HCT116 (cell line): ENCODE measurements at regions not wholly inside any gene's neighbourhood (a gene's known extent, or its start where the extent isn't known, plus 50 kb on each side); places are given as distances from the start of the nearest gene placed in this dataset.

Experiments used
- ATAC-seq: fragments of 200-7000 bp; cut with Tn5 transposase; 2 replicates; pipeline ENCODE4 v1.9.1; 2020; ENCODE audit warnings: mild to moderate bottlenecking, moderate library complexity
- BruUV-seq: library from RNA; stranded (reverse); fragments of 400-500 nt; replicated peaks from 2 replicates; lab custom pipeline; 2021; lab: Mats Ljungman, UMichigan
- CTCF ChIA-PET: fragments of 300-600 bp; sonication (Branson Sonifier 250); formaldehyde crosslinking; loops from one replicate; lab custom pipeline; 2021; ENCODE audit warnings: antibody characterized with exemption; lab: Charles Lee
- POLR2A ChIA-PET: fragments of 300-600, 350-600 bp; sonication (Branson Sonifier 250); formaldehyde crosslinking; loops from one replicate; lab custom pipeline; 2021; ENCODE audit warnings: antibody characterized with exemption; lab: Charles Lee
- RAD21 ChIA-PET, 2 experiments: fragments of 300-600 bp; sonication (Branson Sonifier 250); formaldehyde crosslinking; loops; one replicate each; lab custom pipeline; 2023; ENCODE audit warnings: low total read pairs in 2 of 2; ENCODE audit not compliant: uncharacterized antibody in 2 of 2, unreplicated experiment in 2 of 2, low non-redundant PET in 1 of 2; lab: Charles Lee
- DNase-seq: peaks from one replicate; pipeline ENCODE4 v3.0.0-alpha.2; 2010; ENCODE audit warnings: low read depth, low spot score
- H2AFZ ChIP-seq: fragments of 200-600 bp; shearing (Covaris generic), sonication (generic); 2 replicates; pipeline ENCODE4 v1.6.1; 2017; ENCODE audit warnings: low read depth, mixed run types, mixed read lengths, antibody characterized with exemption, low read length; ENCODE audit not compliant: poor library complexity, severe bottlenecking
- H3K27ac ChIP-seq: 2 replicates; pipeline ENCODE4 v1.5.1; 2012; ENCODE audit warnings: low read depth, low read length
- H3K27me3 ChIP-seq: fragments of 200-600 bp; sonication (generic); 2 replicates; pipeline ENCODE4 v1.6.1; 2016; ENCODE audit warnings: mixed run types, low read length, mixed read lengths; ENCODE audit not compliant: insufficient read depth
- H3K36me3 ChIP-seq, 2 experiments: fragments of 200-500 bp in 1 of 2; fragments of 200-600 bp in 1 of 2; sonication (Bioruptor generic) in 1 of 2; sonication (generic) in 1 of 2; 2 replicates each; pipeline versions ENCODE4 v1.5.1 to v1.6.1; 2014 to 2016; ENCODE audit warnings: low read length in 2 of 2, inconsistent platforms in 1 of 2, mixed read lengths in 1 of 2, mixed run types in 1 of 2; ENCODE audit not compliant: insufficient read depth in 2 of 2, control insufficient read depth in 1 of 2
- H3K4me1 ChIP-seq, 2 experiments: fragments of 200-600 bp in 1 of 2; sonication (generic) in 1 of 2; 2 replicates each; pipeline versions ENCODE4 v1.5.1 to v1.6.1; 2012 to 2017; ENCODE audit warnings: low read length in 2 of 2, inconsistent platforms in 1 of 2, mild to moderate bottlenecking in 1 of 2, mixed read lengths in 1 of 2, mixed run types in 1 of 2, moderate library complexity in 1 of 2; ENCODE audit not compliant: insufficient read depth in 2 of 2, control insufficient read depth in 1 of 2
- H3K4me2 ChIP-seq: fragments of 200-600 bp; sonication (generic); 2 replicates; pipeline ENCODE4 v1.6.1; 2017; ENCODE audit warnings: mixed run types, low read length, mixed read lengths
- H3K4me3 ChIP-seq, 2 experiments: fragments of 200-600 bp in 1 of 2; sonication (generic) in 1 of 2; replicated peaks in 1 of 2; 2 replicates each; pipeline ENCODE4 v1.5.1; 2011 to 2016; ENCODE audit warnings: low read length in 2 of 2, control low read depth in 1 of 2, low read depth in 1 of 2, mild to moderate bottlenecking in 1 of 2, mixed read lengths in 1 of 2, mixed run types in 1 of 2
- H3K79me2 ChIP-seq: fragments of 200-600 bp; sonication (generic); 2 replicates; pipeline ENCODE4 v1.6.1; 2017; ENCODE audit warnings: mild to moderate bottlenecking, mixed run types, low read length, moderate library complexity, mixed read lengths; ENCODE audit not compliant: insufficient read depth
- H3K9ac ChIP-seq: fragments of 200-600 bp; sonication (generic); 2 replicates; pipeline ENCODE4 v1.6.1; 2016; ENCODE audit warnings: low read length, mixed read lengths
- H3K9me2 ChIP-seq: fragments of 200-600 bp; sonication (generic), shearing (Covaris generic); 2 replicates; pipeline ENCODE4 v1.6.1; 2017; ENCODE audit warnings: mixed run types, mild to moderate bottlenecking, moderate library complexity; ENCODE audit not compliant: insufficient read depth
- H3K9me3 ChIP-seq, 2 experiments: fragments of 200-500 bp in 1 of 2; fragments of 200-600 bp in 1 of 2; sonication (Bioruptor generic) in 1 of 2; sonication (generic) in 1 of 2; 2 replicates each; pipeline ENCODE4 v1.6.1; 2014 to 2017; ENCODE audit warnings: low read length in 2 of 2, mixed read lengths in 2 of 2, inconsistent platforms in 1 of 2, low read depth in 1 of 2, mild to moderate bottlenecking in 1 of 2, mixed run types in 1 of 2, moderate library complexity in 1 of 2; ENCODE audit not compliant: control insufficient read depth in 1 of 2, insufficient read depth in 1 of 2
- H4K20me1 ChIP-seq: fragments of 200-600 bp; sonication (generic), shearing (Covaris generic); 2 replicates; pipeline ENCODE4 v1.6.1; 2017; ENCODE audit warnings: mixed run types, mild to moderate bottlenecking, moderate library complexity; ENCODE audit not compliant: insufficient read depth
- ATF3 ChIP-seq: IDR thresholded peaks from 2 replicates; pipeline ENCODE4 v1.6.1; 2012
- CBX3 ChIP-seq: IDR thresholded peaks from 2 replicates; pipeline ENCODE4 v1.6.1; 2012; ENCODE audit warnings: low read depth
- EGR1 ChIP-seq: IDR thresholded peaks from 2 replicates; pipeline ENCODE4 v1.6.1; 2012; ENCODE audit warnings: low read depth
- ELF1 ChIP-seq: IDR thresholded peaks from 2 replicates; pipeline ENCODE4 v1.6.1; 2012; ENCODE audit warnings: low read depth, borderline replicate concordance
- EZH2 ChIP-seq: fragments of 200-600 bp; sonication (generic); IDR thresholded peaks from 2 replicates; pipeline ENCODE4 v1.6.1; 2017; ENCODE audit warnings: antibody characterized with exemption, mixed run types
- JUND ChIP-seq: IDR thresholded peaks from 2 replicates; pipeline ENCODE4 v1.6.1; 2012
- MAX ChIP-seq: IDR thresholded peaks from 2 replicates; pipeline ENCODE4 v1.6.1; 2012
- POLR2A ChIP-seq: IDR thresholded peaks from 2 replicates; pipeline ENCODE4 v1.7.0; 2011; ENCODE audit warnings: borderline replicate concordance; ENCODE audit not compliant: insufficient read depth, insufficient read length; ENCODE audit errors: extremely low read depth
- POLR2AphosphoS5 ChIP-seq: IDR thresholded peaks from 2 replicates; pipeline ENCODE4 v1.6.1; 2011; ENCODE audit warnings: mild to moderate bottlenecking, low read depth, low read length, moderate library complexity
- RAD21 ChIP-seq: IDR thresholded peaks from 2 replicates; pipeline ENCODE4 v1.6.1; 2012; ENCODE audit warnings: low read depth, mild to moderate bottlenecking
- REST ChIP-seq: IDR thresholded peaks from 2 replicates; pipeline ENCODE4 v1.6.1; 2012; ENCODE audit warnings: low read depth
- SIN3A ChIP-seq: IDR thresholded peaks from 2 replicates; pipeline ENCODE4 v1.6.1; 2012; ENCODE audit warnings: low read depth
- SP1 ChIP-seq: IDR thresholded peaks from 2 replicates; pipeline ENCODE4 v1.6.1; 2012; ENCODE audit warnings: low read depth
- TCF7L2 ChIP-seq: IDR thresholded peaks from 2 replicates; pipeline ENCODE4 v1.7.0; 2011; ENCODE audit warnings: borderline replicate concordance, inconsistent platforms; ENCODE audit not compliant: insufficient read depth, insufficient read length; ENCODE audit errors: extremely low read depth
- YY1 ChIP-seq: IDR thresholded peaks from 2 replicates; pipeline ENCODE4 v1.6.1; 2011; ENCODE audit warnings: low read length, low read depth, moderate library complexity, mild to moderate bottlenecking; ENCODE audit not compliant: insufficient replicate concordance; ENCODE audit errors: extremely low read depth
- ZBTB33 ChIP-seq: IDR thresholded peaks from 2 replicates; pipeline ENCODE4 v1.6.1; 2011; ENCODE audit warnings: mild to moderate bottlenecking, low read length, moderate library complexity; ENCODE audit not compliant: insufficient replicate concordance; ENCODE audit errors: extremely low read depth
- ZFX ChIP-seq: fragments of 450-650 bp; IDR thresholded peaks from 2 replicates; pipeline ENCODE4 v1.6.1; 2017
- intact Hi-C: fragments of 100-400 bp; cut with micrococcal nuclease; formaldehyde crosslinking; loops from 2 replicates; pipeline ENCODE4 v1.10.0; 2022

GRCh38 chr18:64377446-64377845 lies 228.6 kb upstream of the LINC00305 start:
- Histone ChIP-seq H3K4me3 (no peak overlapping the region), H3K9me3 (peaks cover 8 to 28% of the 10 kb centered on the region in 2 experiments; a peak in 2 of 4 replicates), H2AFZ (no peak overlapping the region), H3K27ac (no peak overlapping the region), H3K4me2 (no peak overlapping the region), H3K4me1 (no peaks in the 10 kb centered on the region), H3K27me3 (no peaks in the 10 kb centered on the region), H4K20me1 (no peaks in the 10 kb centered on the region), H3K9ac (no peak overlapping the region), H3K36me3 (no peaks in the 10 kb centered on the region), H3K79me2 (no peaks in the 10 kb centered on the region), H3K9me2 (no peaks in the 10 kb centered on the region)
- ATAC-seq (no peak), DNase-seq (no peak)
- CTCF ChIA-PET, result no interaction called here
- POLR2A ChIA-PET, result no interaction called here
- RAD21 ChIA-PET, result no interaction called here
- intact Hi-C loops, result no loop called here
- TF ChIP-seq CBX3 (no peak), JUND (no peak), POLR2AphosphoS5 (no peak), EGR1 (no peak), POLR2A (no peak), ATF3 (no peak), ZBTB33 (no peak), EZH2 (no peak), ELF1 (no peak), SP1 (no peak)
- no TSS peak for BruUV-seq

- Histone ChIP-seq H3K79me2 (no peaks in the 10 kb centered on the region), H3K4me1 (no peaks in the 10 kb centered on the region), H3K27ac (no peak overlapping the region), H2AFZ (no peak overlapping the region), H3K4me3 (no peak overlapping the region), H3K4me2 (no peak overlapping the region), H3K36me3 (no peaks in the 10 kb centered on the region), H3K9me3 (peaks cover 5 to 7% of the 10 kb centered on the region in 2 experiments; a peak in 2 of 4 replicates), H3K27me3 (no peaks in the 10 kb centered on the region), H3K9me2 (no peaks in the 10 kb centered on the region), H4K20me1 (no peaks in the 10 kb centered on the region), H3K9ac (no peak overlapping the region)
- RAD21 ChIA-PET, result no interaction called here
- POLR2A ChIA-PET, result no interaction called here
- CTCF ChIA-PET, result no interaction called here
- DNase-seq (no peak), ATAC-seq (no peak)
- no TSS peak for BruUV-seq
- intact Hi-C loops, result no loop called here
- TF ChIP-seq ZFX (no peak), MAX (no peak), YY1 (no peak), TCF7L2 (no peak), SIN3A (no peak), CBX3 (no peak), REST (no peak), ELF1 (no peak), POLR2A (no peak), RAD21 (no peak)
Observed at GRCh38 chr18:64372850-64373249, 224.0 kb upstream of the LINC00305 start.
